Uterus (tissue), 2 donors: ENCODE measurements at regions not wholly inside any gene's neighbourhood (a gene's known extent, or its start where the extent isn't known, plus 50 kb on each side); places are given as distances from the start of the nearest gene placed in this dataset.

ENCODE experiments used
- CTCF ChIP-seq, 4 experiments: fragments of 200-600 bp in 2 of 4; fragments of 450-650 bp in 2 of 4; sonication (generic) in 2 of 4; IDR thresholded peaks; one replicate each; pipeline ENCODE4 v1.5.1; 2016 to 2019; ENCODE audit warnings: antibody characterized with exemption in 4 of 4, mild to moderate bottlenecking in 2 of 4, moderate library complexity in 1 of 4
- POLR2A ChIP-seq, 2 donors: fragments of 450-650 bp; IDR thresholded peaks; one replicate each; pipeline ENCODE4 v1.6.1; 2016; ENCODE audit warnings: antibody characterized with exemption in 2 of 2, mild to moderate bottlenecking in 1 of 2, moderate library complexity in 1 of 2

- TF ChIP-seq CTCF (IDR thresholded peaks at IDR 0.05) (no peak), POLR2A (IDR thresholded peaks at IDR 0.05) (no peak)
These were observed 564.0 kb downstream of the RPL10L start for GRCh38 chr14:46087604-46088003.
